ENCODE measurements at regions not wholly inside any gene's neighbourhood (a gene's known extent, or its start where the extent isn't known, plus 50 kb on each side); places are given as distances from the start of the nearest gene placed in this dataset.

DNA sequence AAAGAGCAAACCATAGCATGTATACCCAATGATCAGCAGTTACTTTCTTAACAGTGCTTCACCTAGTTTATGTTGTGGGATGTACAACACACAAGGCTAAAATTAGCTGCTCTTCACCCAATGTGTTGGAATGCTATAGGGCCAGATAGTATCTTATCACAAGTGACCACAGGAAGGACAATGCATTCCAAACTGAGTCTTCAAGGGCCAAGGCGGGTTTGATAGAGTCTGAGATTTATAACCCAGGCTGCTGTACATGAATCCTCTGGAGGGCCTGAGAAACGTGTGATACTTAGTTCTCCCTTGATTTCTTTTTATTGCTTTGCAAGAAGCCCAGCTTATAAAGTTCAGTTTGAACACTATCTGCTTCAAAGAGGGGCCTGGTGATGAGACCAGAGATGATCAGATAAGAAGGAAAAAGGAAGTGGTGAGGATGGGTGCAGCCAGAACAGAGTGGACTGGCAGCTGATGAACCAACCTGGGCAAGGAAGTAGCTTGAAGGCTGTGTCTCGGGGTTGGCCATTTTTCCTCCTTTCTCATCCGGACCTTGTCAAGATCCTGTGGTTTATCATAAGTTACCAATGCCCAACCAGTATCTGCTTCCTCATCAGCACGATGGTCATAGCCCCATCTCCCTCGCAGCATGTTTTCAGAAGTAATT lies 62.2 kb upstream of the BMP2 start:
- TF ChIP-seq, protein P1, sequence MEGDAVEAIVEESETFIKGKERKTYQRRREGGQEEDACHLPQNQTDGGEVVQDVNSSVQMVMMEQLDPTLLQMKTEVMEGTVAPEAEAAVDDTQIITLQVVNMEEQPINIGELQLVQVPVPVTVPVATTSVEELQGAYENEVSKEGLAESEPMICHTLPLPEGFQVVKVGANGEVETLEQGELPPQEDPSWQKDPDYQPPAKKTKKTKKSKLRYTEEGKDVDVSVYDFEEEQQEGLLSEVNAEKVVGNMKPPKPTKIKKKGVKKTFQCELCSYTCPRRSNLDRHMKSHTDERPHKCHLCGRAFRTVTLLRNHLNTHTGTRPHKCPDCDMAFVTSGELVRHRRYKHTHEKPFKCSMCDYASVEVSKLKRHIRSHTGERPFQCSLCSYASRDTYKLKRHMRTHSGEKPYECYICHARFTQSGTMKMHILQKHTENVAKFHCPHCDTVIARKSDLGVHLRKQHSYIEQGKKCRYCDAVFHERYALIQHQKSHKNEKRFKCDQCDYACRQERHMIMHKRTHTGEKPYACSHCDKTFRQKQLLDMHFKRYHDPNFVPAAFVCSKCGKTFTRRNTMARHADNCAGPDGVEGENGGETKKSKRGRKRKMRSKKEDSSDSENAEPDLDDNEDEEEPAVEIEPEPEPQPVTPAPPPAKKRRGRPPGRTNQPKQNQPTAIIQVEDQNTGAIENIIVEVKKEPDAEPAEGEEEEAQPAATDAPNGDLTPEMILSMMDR (conservative IDR thresholded peaks at IDR 0.05), result no peak
- peak overlapping the region; percentile 92 for H3K27ac ChIP-seq

DNA sequence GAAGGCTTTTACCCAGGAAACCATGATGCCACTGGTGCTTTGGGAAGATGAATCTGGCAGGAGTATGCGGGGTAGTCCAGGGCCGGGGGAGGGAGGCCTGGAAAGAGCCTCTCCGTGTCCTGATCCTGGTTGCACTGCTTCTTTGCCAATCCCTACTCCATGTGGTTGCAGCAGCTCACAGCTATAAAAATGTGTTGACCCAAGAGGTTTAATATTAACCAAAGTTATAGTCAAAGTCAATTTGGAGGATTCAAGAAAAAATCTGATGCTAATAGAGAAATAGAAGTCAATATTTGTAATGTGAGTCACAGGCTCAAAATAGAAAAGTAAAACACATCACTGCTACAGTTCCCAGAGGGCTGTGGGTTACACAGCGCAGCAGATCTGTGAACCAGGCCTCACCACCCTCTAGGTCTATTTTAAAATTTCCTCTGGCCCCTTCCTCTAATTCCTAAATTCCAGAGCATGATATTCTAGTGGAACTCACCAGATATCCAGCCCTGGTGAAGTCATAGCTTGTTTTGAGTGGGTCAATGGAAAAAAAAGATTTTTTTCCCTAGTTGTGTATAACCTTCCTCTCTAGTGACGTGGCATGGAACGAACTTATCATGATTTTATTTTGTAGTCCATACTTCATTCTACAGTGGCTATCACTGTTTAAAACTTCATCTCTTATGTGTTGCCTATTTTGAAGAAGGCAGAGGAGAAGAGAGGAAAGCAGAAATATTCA lies 63.2 kb upstream of the BMP2 start:
- peak overlapping the region; percentile 92 for H3K27ac ChIP-seq
- TF ChIP-seq, protein P1 (conservative IDR thresholded peaks at IDR 0.05), result no peak

DNA sequence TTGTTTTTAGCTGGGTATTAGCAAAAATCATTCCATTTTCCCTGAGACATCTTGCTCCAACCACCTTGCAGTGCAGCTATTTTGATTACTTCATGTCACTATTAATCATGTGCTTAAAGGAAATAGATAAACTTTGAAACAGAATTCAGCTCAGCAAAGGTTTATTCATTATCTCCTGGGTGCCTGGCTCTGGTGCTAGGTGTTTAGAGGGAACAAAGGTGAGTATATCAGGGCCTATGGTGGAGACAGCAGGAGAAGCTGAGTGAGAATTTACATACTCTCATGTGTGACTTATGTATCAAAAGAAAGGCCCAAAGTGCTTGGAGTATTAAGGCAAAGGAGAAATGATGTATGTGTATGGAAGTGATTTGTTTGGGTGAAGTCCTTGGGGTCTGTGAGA lies 63.8 kb upstream of the BMP2 start:
- peak overlapping the region; percentile 92 for H3K27ac ChIP-seq
- TF ChIP-seq, protein P1 (conservative IDR thresholded peaks at IDR 0.05), result no peak

GRCh38 chr20:6703047-6703446 lies 64.4 kb upstream of the BMP2 start:
- peak overlapping the region; percentile 92 for H3K27ac ChIP-seq
- TF ChIP-seq, protein P1 (conservative IDR thresholded peaks at IDR 0.05), result no peak

- TF ChIP-seq, protein P1 (conservative IDR thresholded peaks at IDR 0.05), result no peak
- no peak overlapping the region for H3K27ac ChIP-seq
Measured at GRCh38 chr20:6702144-6702543, 65.3 kb upstream of the BMP2 start.

DNA sequence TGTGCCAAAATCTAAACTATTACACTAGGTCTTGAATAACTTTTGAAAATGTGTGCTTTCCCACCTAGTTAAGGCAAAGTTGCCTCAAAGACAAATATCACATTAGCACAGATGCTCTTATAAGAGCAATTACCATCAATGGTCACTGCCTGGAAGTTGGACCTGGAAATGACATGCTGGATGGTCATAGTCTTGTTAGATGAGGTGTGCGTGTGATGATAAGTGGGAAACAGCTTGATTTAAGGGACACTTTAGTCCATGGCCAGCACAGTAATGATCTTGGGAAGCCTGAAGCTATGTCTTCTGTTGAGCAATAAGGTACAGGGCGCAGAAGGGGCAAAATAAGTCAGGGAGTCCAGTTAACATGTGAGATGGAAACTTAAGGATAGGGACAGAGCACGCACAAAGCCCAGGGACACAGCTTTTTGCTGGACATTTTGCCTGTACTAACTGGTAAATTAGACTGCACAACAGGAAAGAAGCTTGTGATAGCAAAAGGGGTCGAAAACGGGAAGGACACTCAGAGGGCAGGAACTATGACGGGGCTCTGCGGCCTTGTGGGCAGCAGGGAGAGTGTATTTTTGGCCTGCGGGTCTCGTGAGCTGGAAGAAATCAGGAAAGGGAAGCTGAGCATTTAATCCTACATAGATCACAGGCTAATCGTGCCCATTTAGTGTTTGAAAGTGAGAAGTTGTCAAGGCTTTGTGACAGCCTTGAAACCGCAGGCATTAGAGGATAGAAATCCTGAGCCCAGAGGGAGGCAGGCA lies 66.7 kb upstream of the BMP2 start:
- TF ChIP-seq, protein P1 (conservative IDR thresholded peaks at IDR 0.05), result no peak
- no peak overlapping the region for H3K27ac ChIP-seq

- no peak overlapping the region for H3K27ac ChIP-seq
- TF ChIP-seq, protein P1 (conservative IDR thresholded peaks at IDR 0.05), result no peak
Measured at GRCh38 chr20:6699921-6700562, 67.4 kb upstream of the BMP2 start.
